H1 (cell line): ENCODE measurements at regions not wholly inside any gene's neighbourhood (a gene's known extent, or its start where the extent isn't known, plus 50 kb on each side); places are given as distances from the start of the nearest gene placed in this dataset.
"Not testable (repeated sequence)": the region's sequence is repeated elsewhere in the genome, so short reads cannot be mapped to it uniquely, and the experiment has no call there.

ENCODE experiments used
- CTCF ChIA-PET: fragments of 300-600 bp; sonication (Branson Sonifier 250); formaldehyde crosslinking; loops from one replicate; lab custom pipeline; 2021; ENCODE audit not compliant: partially characterized antibody; lab: Charles Lee
- POLR2A ChIA-PET: fragments of 300-600 bp; sonication (Branson Sonifier 250); formaldehyde crosslinking; loops from one replicate; lab custom pipeline; 2021; ENCODE audit warnings: inconsistent platforms; ENCODE audit not compliant: partially characterized antibody; lab: Charles Lee
- DNase-seq, 2 experiments: peaks; one replicate each; pipeline versions ENCODE4 v3.0.0 to v3.0.0-alpha.2; 2010 to 2022; ENCODE audit warnings: low spot score in 2 of 2, low read depth in 1 of 2, mixed read lengths in 1 of 2
- FAIRE-seq: peaks from 2 replicates; lab custom pipeline; 2011; peaks lifted over from hg19 to GRCh38; lab: Jason Lieb, UNC
- H2AFZ ChIP-seq: 2 replicates; pipeline ENCODE4 v1.8.1; 2012; ENCODE audit warnings: low read length, inconsistent platforms
- H2AK5ac ChIP-seq: 2 replicates; pipeline ENCODE4 v1.6.1; 2013; ENCODE audit warnings: low read depth, low read length
- H2BK120ac ChIP-seq: replicated peaks from 2 replicates; pipeline ENCODE3; 2013; ENCODE audit warnings: low read depth, low read length, inconsistent platforms
- H2BK12ac ChIP-seq: 2 replicates; pipeline ENCODE4 v1.6.1; 2013; ENCODE audit warnings: low read depth, low read length
- H2BK15ac ChIP-seq: 2 replicates; pipeline ENCODE4 v1.6.1; 2013; ENCODE audit warnings: low read length
- H2BK20ac ChIP-seq: 2 replicates; pipeline ENCODE4 v1.6.1; 2013; ENCODE audit warnings: low read length
- H2BK5ac ChIP-seq: 2 replicates; pipeline ENCODE4 v1.6.1; 2013; ENCODE audit warnings: low read depth, low read length
- H3K14ac ChIP-seq: 2 replicates; pipeline ENCODE4 v1.6.1; 2013; ENCODE audit warnings: inconsistent platforms; ENCODE audit not compliant: insufficient read length
- H3K18ac ChIP-seq: 2 replicates; pipeline ENCODE4 v1.6.1; 2013; ENCODE audit warnings: low read length; ENCODE audit errors: extremely low read depth
- H3K23ac ChIP-seq: 2 replicates; pipeline ENCODE4 v1.6.1; 2013; ENCODE audit warnings: inconsistent platforms; ENCODE audit not compliant: insufficient read length
- H3K23me2 ChIP-seq: 2 replicates; pipeline ENCODE4 v1.6.1; 2013; ENCODE audit warnings: low read depth, low read length
- H3K27ac ChIP-seq: 2 replicates; pipeline ENCODE4 v1.6.1; 2011; ENCODE audit warnings: low read depth, low read length, inconsistent platforms
- H3K27me3 ChIP-seq, 4 experiments: replicated peaks in 1 of 4; 1 replicate in 1 of 4; 2 replicates in 3 of 4; pipeline versions ENCODE4 v1.6.1 to v1.8.1; 2011 to 2013; ENCODE audit warnings: low read length in 3 of 4, mild to moderate bottlenecking in 3 of 4, inconsistent platforms in 2 of 4, mixed read lengths in 2 of 4, moderate library complexity in 1 of 4; ENCODE audit not compliant: control insufficient read depth in 3 of 4, insufficient read depth in 3 of 4; ENCODE audit errors: extremely low read depth in 1 of 4
- H3K36me3 ChIP-seq, 4 experiments: 2 replicates each; pipeline versions ENCODE4 v1.6.1 to v1.8.1; 2011 to 2013; ENCODE audit warnings: mild to moderate bottlenecking in 4 of 4, low read length in 3 of 4, moderate library complexity in 2 of 4, control low read depth in 1 of 4, inconsistent platforms in 1 of 4; ENCODE audit not compliant: insufficient read depth in 4 of 4, control insufficient read depth in 2 of 4
- H3K4ac ChIP-seq: replicated peaks from 2 replicates; pipeline ENCODE3; 2013; ENCODE audit warnings: low read length, low read depth, mixed read lengths, inconsistent platforms; ENCODE audit not compliant: insufficient read length
- H3K4me1 ChIP-seq, 4 experiments: replicated peaks in 1 of 4; 1 replicate in 1 of 4; 2 replicates in 3 of 4; pipeline versions ENCODE4 v1.6.1 to v1.8.1; 2011 to 2013; ENCODE audit warnings: low read length in 3 of 4, inconsistent platforms in 2 of 4, mixed read lengths in 1 of 4; ENCODE audit not compliant: insufficient read depth in 4 of 4, control insufficient read depth in 3 of 4
- H3K4me2 ChIP-seq, 2 experiments: 2 replicates each; pipeline versions ENCODE4 v1.6.1 to v1.8.1; 2011 to 2013; ENCODE audit warnings: low read depth in 2 of 2, low read length in 2 of 2, control low read depth in 1 of 2, inconsistent platforms in 1 of 2, mild to moderate bottlenecking in 1 of 2; ENCODE audit not compliant: insufficient read depth in 1 of 2
- H3K4me3 ChIP-seq, 4 experiments: fragments of 200-600, 300-600 bp in 1 of 4; sonication (generic), shearing (Covaris generic), sonication (Bioruptor Twin) in 1 of 4; 2 replicates each; pipeline versions ENCODE4 v1.5.1 to v1.8.1; 2011 to 2016; ENCODE audit warnings: low read length in 4 of 4, low read depth in 3 of 4, control low read depth in 2 of 4, inconsistent platforms in 2 of 4, mild to moderate bottlenecking in 2 of 4, mixed read lengths in 1 of 4, moderate library complexity in 1 of 4; ENCODE audit not compliant: insufficient read depth in 2 of 4; ENCODE audit errors: extremely low read depth in 1 of 4
- H3K56ac ChIP-seq: replicated peaks from 2 replicates; pipeline ENCODE3; 2013; ENCODE audit warnings: low read depth, mild to moderate bottlenecking, mixed read lengths, low read length, inconsistent platforms; ENCODE audit not compliant: insufficient read length
- H3K79me1 ChIP-seq: 2 replicates; pipeline ENCODE4 v1.6.1; 2013; ENCODE audit warnings: low read depth, low read length, control low read depth
- H3K79me2 ChIP-seq, 2 experiments: 2 replicates each; pipeline versions ENCODE4 v1.6.1 to v1.8.1; 2012 to 2013; ENCODE audit warnings: low read length in 2 of 2, mild to moderate bottlenecking in 2 of 2, inconsistent platforms in 1 of 2; ENCODE audit not compliant: insufficient read depth in 2 of 2, control insufficient read depth in 1 of 2
- H3K9ac ChIP-seq, 4 experiments: replicated peaks in 1 of 4; 1 replicate in 1 of 4; 2 replicates in 3 of 4; pipeline versions ENCODE4 v1.6.1 to v1.8.1; 2011 to 2013; ENCODE audit warnings: low read depth in 3 of 4, low read length in 3 of 4, control low read depth in 2 of 4, mild to moderate bottlenecking in 2 of 4, moderate library complexity in 2 of 4, inconsistent platforms in 1 of 4; ENCODE audit errors: extremely low read depth in 1 of 4
- H3K9me3 ChIP-seq, 2 experiments: 2 replicates each; pipeline versions ENCODE4 v1.6.1 to v1.8.1; 2012 to 2013; ENCODE audit warnings: mild to moderate bottlenecking in 2 of 2, moderate library complexity in 2 of 2, control low read depth in 1 of 2, inconsistent platforms in 1 of 2, low read depth in 1 of 2, low read length in 1 of 2, mixed read lengths in 1 of 2; ENCODE audit not compliant: insufficient read depth in 2 of 2
- H4K20me1 ChIP-seq, 2 experiments: replicated peaks in 1 of 2; 2 replicates each; pipeline versions ENCODE3 to v1.8.1; 2011 to 2013; ENCODE audit warnings: inconsistent platforms in 2 of 2, low read length in 2 of 2, mild to moderate bottlenecking in 1 of 2; ENCODE audit not compliant: insufficient read depth in 2 of 2, control insufficient read depth in 1 of 2
- H4K5ac ChIP-seq: 2 replicates; pipeline ENCODE4 v1.6.1; 2013; ENCODE audit warnings: low read length, low read depth, mixed read lengths, inconsistent platforms; ENCODE audit not compliant: insufficient read length
- H4K8ac ChIP-seq: 2 replicates; pipeline ENCODE4 v1.8.0; 2013; ENCODE audit warnings: mild to moderate bottlenecking, moderate library complexity, low read length, inconsistent platforms; ENCODE audit not compliant: insufficient read depth; ENCODE audit errors: extremely low read depth
- H4K91ac ChIP-seq: replicated peaks from 2 replicates; pipeline ENCODE3; 2013; ENCODE audit warnings: low read length, mixed read lengths, inconsistent platforms; ENCODE audit not compliant: insufficient read length
- WGBS, 2 experiments: shearing (Covaris generic) in 1 of 2; methylation state at CpG; one replicate each; pipeline versions ENCODE4 v1.1.6 to v1.1.7; 2013 to 2015; ENCODE audit warnings: low lambda C conversion rate in 2 of 2, mixed read lengths in 2 of 2, inconsistent platforms in 1 of 2, low coverage in 1 of 2, missing lambda C conversion rate in 1 of 2; ENCODE audit not compliant: insufficient replicate concordance in 2 of 2, insufficient coverage in 1 of 2, insufficient read length in 1 of 2; ENCODE audit errors: extremely low coverage in 1 of 2, missing lambda C conversion rate in 1 of 2; 5-methylcytosine and 5-hydroxymethylcytosine counted together

DNA sequence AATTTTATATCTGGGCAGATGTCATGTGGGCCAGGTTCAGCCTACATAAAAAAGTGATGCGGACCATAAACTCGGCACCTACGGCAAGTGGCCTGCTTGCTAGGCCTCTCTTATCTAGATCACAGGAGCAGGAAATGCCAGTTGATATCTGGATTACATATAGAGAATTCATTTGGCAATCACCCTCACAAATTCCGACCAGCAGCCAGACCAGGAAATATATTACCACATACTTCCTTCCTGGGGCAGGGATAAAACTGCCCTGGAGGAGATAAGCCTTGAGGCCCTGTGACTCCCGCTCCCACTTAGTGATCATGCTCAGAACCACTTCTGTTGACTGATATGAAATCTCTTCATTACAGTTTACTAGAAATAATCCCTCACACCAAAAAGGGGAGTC lies 282.4 kb upstream of the FRG1 start:
- H3K4me3 ChIP-seq, H4K20me1 ChIP-seq, H2AK5ac ChIP-seq, H4K91ac ChIP-seq, H2BK20ac ChIP-seq, FAIRE-seq, H4K5ac ChIP-seq, H3K18ac ChIP-seq, H3K4me1 ChIP-seq, H3K79me1 ChIP-seq, H3K23ac ChIP-seq, H4K8ac ChIP-seq, H3K23me2 ChIP-seq, POLR2A ChIA-PET, H3K36me3 ChIP-seq, H3K4me2 ChIP-seq, H3K27ac ChIP-seq, H3K9ac ChIP-seq, H3K79me2 ChIP-seq, CTCF ChIA-PET, H3K56ac ChIP-seq, H3K9me3 ChIP-seq, H3K4ac ChIP-seq, H2BK5ac ChIP-seq, H2BK12ac ChIP-seq, H3K27me3 ChIP-seq, H3K14ac ChIP-seq, H2BK120ac ChIP-seq, H2AFZ ChIP-seq, H2BK15ac ChIP-seq, DNase-seq: not testable (repeated sequence)
- WGBS, 2 experiments = 77% methylated on average over 5 of the region's 5 CpGs; no CpG with 5 or more reads in 1 of the 2 experiments

DNA sequence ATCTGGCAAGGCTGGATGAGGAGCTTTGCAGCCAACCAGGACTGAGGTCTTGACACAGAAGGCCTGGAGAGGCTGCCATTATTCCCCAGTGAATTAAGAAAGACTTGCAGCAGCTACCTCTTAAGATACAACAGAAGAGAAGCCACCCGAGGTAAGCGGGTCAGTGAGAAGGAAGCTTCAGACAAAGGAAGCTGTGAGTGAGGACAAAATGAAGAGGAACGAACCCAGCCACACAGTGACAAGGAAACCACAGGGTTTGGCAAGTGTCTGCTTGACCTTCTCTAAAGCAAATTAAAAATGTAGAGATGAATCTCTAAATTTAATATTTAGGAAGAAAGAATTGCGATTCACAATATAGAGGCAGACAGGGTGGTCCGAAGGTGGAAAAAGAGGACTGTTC lies 281.8 kb upstream of the FRG1 start:
- H3K79me1 ChIP-seq, H2AK5ac ChIP-seq, H3K9me3 ChIP-seq, H2BK15ac ChIP-seq, H3K14ac ChIP-seq, H3K27me3 ChIP-seq, H3K9ac ChIP-seq, H4K20me1 ChIP-seq, H4K8ac ChIP-seq, H3K23me2 ChIP-seq, H2BK12ac ChIP-seq, H3K56ac ChIP-seq, H2BK20ac ChIP-seq, H3K36me3 ChIP-seq, H3K27ac ChIP-seq, H2BK120ac ChIP-seq, H3K4me3 ChIP-seq, H3K79me2 ChIP-seq, H3K23ac ChIP-seq, DNase-seq, H3K18ac ChIP-seq, H4K5ac ChIP-seq, H2AFZ ChIP-seq, CTCF ChIA-PET, POLR2A ChIA-PET, H3K4me1 ChIP-seq, H3K4me2 ChIP-seq, H2BK5ac ChIP-seq, H3K4ac ChIP-seq, H4K91ac ChIP-seq, FAIRE-seq: not testable (repeated sequence)
- WGBS, 2 experiments = 100% methylated on average over 2 of the region's 5 CpGs; no CpG with 5 or more reads in 1 of the 2 experiments
